IPS-NIHi7 (cell line): ENCODE measurements at regions not wholly inside any gene's neighbourhood (a gene's known extent, or its start where the extent isn't known, plus 50 kb on each side); places are given as distances from the start of the nearest gene placed in this dataset.
A peak's percentile ranks its signal among the peaks of the same experiment; 100 is the strongest.

Source experiments
- DNase-seq: peaks from one replicate; pipeline ENCODE4 v3.0.0; 2012; ENCODE audit warnings: mixed read lengths; ENCODE audit errors: extremely low spot score

DNA sequence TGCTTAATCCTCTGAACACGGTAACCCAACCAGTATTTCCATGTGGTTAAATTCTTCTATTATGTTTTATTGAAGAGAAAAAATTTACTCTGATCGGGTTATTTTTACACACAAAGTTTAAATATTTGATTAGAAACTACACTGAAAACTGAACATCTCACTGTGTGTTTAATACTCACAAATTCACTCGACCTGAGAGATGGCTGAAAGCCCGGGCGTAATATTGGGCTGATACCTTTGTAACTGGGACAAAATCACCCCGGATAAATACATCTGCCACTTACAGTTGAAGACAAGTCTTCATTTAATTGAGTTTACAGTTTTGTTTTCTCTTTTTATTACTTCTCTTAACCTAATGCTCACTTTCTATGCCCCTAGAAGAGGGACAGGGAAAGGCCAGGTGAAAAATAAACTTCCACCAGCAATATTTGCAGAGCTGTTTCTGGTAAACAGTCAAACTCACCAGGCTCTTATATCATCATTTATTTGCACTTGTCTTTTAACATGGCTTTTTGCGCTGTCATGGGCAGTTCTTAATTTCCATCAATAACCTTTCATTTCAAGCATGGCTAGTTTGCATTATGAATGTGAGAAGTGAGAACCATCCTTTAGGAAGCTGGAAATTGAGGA is 145.6 kb upstream of the TMCO5A start:
- DNase-seq, result no peak

DNA sequence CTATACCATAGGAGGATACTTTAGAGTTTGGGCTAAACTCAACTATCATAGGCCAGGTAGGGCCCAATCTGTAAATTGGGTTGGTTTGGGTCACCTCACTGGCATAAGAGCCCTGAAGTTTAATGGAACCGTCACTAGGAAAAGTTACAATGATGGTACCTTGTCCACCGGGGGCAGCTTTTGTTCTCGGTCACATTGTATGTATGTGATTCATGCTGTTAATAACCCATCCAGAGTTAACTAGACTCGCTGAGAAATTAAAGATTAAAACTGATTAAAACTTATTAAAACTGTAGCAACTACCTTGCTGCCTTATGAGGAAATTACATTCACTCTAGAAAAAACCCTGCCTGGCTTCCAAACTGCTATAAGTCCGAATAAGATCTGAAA is 145.0 kb upstream of the TMCO5A start:
- no peak for DNase-seq

- no peak for DNase-seq
Measured at GRCh38 chr15:37789881-37790280, 144.6 kb upstream of the TMCO5A start.

GRCh38 chr15:37791693-37792092 is 142.7 kb upstream of the TMCO5A start:
- no peak for DNase-seq

DNA sequence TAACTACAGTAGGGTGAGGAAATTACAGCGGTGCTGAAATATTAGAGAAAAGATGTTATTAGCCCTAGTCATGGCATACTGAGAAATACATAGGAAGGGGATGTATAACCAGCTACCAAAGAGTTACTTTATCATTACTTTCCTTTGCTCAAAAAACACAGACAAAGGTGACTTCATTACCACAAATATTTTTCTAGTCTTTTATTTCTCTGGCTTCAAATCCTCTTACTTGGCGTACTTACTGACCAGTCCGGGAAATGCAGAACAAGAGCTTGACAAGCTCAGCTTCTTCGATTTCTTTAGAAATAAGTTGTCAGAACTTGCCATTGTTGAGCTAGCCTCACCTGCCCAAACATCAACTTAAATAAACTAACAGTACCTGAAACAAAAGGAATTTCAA is 142.1 kb upstream of the TMCO5A start:
- no peak for DNase-seq

- DNase-seq, result peak; percentile 15
Measured at GRCh38 chr15:37793851-37794250, 140.6 kb upstream of the TMCO5A start.

DNA sequence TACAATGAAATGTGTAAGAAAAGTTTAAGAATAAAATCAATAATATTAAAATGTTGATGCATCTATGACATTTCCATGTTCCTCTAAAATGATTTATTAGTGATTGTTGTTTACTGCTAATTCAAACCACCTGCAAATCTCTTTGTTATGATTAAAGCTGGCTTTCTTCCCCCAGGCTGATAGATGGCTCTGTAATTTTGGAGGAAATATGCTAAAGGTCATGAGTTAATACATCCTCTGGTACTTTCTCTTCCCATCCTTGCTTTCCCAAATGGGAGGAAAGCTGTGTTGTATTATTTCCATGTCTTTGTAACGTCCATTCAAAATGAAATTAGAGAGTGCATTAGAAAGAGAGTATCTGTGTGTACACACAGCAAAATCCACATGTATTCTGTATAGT is 139.5 kb upstream of the TMCO5A start:
- DNase-seq, result no peak

DNA sequence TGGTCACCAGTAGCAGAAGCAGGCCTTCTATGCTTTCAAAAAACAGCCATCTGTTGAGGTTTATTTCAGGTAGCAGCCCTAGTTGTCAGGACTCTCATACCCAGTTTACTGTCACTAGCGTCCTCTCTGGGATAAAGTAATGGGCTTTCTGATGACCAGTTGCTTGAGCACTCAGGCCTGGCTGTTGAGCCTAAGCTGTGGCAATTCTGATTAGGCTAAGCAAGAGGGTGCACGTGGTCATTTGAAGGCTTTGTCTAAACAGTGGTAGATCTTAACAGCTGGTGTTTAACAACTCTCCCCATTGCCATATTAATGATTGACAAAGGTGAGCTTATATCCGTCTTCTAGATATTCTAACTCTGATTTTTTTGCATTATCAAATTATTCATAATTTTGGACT is 132.9 kb upstream of the TMCO5A start:
- no peak for DNase-seq

- DNase-seq, result no peak
Measured at GRCh38 chr15:37806808-37807207, 127.6 kb upstream of the TMCO5A start.

- DNase-seq, result no peak
Measured at GRCh38 chr15:37810381-37810780, 124.1 kb upstream of the TMCO5A start.

DNA sequence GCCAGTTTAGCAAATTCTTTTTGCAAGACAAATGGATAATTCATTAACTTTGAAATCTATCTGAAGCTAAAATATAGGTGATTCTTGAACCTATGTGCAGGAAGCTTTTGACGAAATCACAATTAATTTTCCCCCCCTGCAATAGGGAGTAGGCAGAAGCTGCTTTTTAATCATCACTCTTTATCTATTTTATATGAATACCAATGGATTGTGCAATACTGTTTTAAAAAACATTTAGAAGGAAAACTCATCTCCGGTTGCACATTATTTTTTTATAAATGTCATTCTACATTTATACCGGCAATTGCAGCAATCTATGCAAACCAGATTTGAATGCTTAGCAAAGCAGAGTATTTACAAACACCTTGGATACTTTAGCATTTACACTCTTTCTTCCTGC is 121.1 kb upstream of the TMCO5A start:
- no peak for DNase-seq

DNA sequence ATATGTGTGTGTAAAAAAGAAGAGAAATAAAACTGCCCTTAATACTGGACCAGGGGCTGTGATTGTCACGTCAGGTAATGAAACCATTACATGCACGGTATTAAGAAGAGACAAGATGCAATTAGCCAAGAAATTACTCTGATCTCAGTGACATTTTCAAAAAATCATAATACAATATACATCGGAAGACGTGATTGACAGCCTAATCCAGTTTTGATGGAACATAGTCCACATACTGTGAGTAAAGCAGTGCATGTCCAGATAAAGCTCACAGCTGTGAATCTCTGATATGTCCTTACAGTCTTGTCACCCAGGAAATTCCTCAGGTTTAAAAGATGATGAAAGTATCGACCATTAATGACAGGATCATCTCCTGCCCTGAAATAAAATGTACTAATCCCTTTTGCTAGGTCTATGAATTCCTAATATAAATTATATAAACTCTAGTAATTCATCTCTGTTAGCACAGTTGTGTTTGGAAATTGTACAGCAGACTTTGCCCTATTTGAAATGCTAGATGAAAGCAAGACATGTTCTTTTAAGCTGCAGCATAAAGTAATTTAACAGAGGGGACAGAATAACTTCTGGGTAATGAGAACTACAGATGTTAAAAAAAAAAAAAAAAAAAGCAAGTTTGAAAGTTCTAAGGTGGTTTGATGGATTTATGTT is 119.5 kb upstream of the TMCO5A start:
- DNase-seq, result no peak

- DNase-seq, result no peak
Measured at GRCh38 chr15:37818152-37818677, 116.2 kb upstream of the TMCO5A start.

GRCh38 chr15:37819191-37819590 is 115.2 kb upstream of the TMCO5A start:
- DNase-seq, result peak; percentile 14

DNA sequence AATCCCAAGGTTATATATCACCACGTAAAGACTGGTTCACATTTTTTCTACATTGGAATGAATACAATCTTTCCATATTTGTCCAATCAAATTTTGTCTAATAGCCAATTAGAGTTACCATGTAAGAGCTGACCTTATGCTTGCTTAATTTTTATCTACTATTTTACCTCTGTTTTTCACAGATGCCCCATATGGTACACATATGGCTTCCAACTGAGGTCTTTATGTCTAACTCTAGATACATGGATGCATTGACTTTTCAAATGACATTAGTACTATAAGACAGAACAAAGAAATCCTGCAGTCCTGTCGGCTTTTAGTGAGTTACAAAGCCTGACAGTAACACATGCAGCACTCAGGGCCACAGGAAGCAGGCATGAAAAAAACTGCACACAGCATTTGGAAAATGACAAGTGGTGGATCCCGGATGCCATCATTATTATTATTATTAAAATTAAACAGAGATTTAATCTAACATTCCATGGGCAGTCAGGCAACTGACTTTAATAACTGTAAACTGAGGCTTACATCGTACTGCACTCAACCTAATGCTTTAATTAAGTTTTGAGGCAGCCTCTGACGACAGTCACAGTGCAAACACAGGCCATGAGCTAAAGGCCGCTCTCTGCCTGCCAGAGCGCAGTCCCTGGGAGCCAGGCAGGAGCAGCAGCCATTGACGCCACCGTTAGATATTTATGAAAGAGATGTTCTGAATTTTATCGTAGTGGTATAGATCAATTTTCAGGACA is 113.9 kb upstream of the TMCO5A start:
- DNase-seq, result no peak

- peak; percentile 12 for DNase-seq
Measured at GRCh38 chr15:37823601-37824275, 110.7 kb upstream of the TMCO5A start.

DNA sequence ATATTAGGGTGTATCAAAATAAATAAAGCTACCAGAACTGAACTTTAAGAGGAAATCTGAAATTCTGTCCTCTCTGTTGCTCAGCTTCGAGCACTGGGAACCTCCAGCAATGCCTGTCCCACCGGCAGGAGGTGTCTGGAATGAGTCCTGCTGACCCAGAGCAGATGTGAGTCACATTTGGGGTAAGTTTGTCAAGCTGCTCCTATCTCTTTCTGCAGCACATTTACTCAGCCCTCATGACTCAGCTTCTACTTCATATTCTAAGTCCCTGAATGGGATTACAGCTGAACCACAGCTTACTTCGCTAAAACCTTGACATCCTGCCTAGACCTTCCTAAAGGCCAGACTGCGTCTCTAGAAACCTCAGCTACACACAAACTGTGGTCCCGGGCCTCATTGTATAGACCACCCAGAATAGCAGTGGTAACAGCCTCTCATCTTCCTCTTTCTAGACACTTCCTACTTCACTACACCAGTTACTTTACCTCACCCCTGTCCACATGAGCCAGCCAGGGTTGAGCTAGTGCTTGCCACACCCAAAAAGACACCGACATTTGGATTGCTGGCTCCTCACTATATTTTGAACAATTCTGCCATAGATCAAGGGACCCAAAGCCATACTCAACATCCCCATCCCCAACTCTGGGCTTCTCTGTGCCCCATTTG is 109.6 kb upstream of the TMCO5A start:
- DNase-seq, result peak; percentile 42

- no peak for DNase-seq
Measured at GRCh38 chr15:37837276-37837675, 97.2 kb upstream of the TMCO5A start.

GRCh38 chr15:37847776-37848175 is 86.7 kb upstream of the TMCO5A start:
- no peak for DNase-seq

DNA sequence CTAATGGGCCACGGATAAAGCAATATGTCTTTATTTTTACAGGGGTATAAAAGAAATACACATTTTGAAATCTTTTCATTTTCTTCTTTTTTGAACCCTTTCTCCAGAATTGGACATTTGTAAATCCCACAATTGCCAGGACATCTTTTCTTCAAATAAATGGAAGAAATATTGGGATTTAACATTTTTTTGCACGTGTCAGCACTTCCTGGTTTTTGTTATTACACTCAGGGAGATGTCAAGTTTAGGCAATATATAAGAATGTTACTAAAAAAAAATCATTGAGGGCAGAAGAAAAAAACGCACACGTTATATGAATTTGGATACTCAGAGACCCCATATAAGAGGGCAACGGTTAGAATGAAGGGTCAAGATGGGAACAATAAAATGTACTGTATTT is 78.3 kb upstream of the TMCO5A start:
- no peak for DNase-seq

GRCh38 chr15:37860896-37861295 is 73.5 kb upstream of the TMCO5A start:
- no peak for DNase-seq

- no peak for DNase-seq
Measured at GRCh38 chr15:37865687-37866086, 68.8 kb upstream of the TMCO5A start.
